GM18502 (cell line): ENCODE measurements at regions not wholly inside any gene's neighbourhood (a gene's known extent, or its start where the extent isn't known, plus 50 kb on each side); places are given as distances from the start of the nearest gene placed in this dataset.
"Not testable (repeated sequence)": the region's sequence is repeated elsewhere in the genome, so short reads cannot be mapped to it uniquely, and the experiment has no call there.

ENCODE experiments used
- ATAC-seq: cut with Tn5 transposase; IDR thresholded peaks from one replicate; pipeline ENCODE4 v1.9.1; 2021; ENCODE audit warnings: mild to moderate bottlenecking; ENCODE audit not compliant: unreplicated experiment, poor library complexity

DNA sequence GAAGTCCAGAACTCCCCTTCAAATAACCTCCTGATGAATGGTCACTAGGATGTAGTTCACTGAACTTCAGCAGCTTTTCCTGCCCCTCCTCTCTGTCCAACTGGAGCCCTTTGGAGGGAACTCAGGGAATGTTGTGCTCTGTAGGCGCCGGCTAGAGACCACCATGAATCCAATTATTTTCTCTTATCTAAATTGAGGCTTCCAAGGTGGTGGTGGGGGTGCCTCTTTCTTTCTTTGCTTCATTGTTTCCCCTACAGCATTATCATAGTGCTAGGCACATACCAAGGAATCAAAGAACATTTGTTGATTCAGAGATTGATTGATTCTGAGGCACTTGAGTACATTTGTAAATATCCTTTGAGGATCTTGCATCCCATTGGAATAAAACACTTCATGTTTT, 426.6 kb upstream of the PLXNA2 start:
- ATAC-seq = no peak

DNA sequence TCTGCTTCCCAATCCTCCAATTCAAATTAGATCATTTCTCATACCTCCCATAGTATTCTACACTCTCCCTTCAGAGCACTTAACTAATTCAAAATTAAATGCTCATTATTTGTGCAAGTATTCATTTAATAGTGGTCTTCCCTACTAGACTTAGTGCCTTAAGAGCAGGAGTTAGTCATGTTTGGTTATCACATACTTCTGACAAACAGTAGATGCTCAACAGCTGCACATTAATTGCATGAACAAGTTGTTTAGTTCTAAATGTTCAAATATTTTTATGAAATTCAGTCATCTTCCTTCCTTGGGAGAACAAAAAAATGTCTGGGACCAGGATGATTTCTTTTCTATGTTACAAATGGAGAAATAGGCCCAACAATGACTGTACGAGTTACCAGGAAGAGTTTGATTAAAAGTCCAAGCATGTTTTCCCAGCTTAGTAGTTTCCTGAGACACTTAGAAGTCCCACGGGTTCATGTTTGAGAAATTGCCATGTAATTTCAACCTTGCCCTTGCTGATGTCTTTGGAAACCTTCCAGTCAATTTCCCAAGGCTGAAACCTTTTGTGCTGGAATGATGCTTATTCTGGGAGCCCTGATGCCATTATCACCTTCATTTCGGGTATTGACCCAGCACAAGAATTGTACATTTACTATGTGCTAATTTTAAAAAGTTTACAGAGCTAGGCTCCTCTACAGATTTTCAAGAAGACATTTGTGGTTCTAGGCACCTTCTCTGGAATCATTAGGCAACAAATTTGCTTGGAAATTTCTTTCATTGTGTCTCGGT, 437.9 kb upstream of the PLXNA2 start:
- ATAC-seq = no peak

DNA sequence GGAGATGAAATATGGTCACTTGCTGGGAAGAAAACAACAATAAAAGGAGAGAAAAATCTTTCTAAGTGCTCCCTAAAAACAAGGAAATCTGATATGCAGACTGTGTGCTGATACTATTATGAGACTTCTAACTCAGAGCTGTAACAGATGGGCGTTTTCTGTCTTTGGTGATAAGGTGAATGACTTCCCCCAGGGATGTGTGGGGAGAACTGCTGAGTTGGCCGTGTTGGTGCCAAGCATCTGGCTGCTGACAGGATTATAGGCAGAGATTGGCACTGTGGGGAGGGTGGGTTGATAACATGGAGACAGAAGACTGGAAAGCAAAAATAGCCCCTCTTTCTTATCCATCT, 438.5 kb upstream of the PLXNA2 start:
- ATAC-seq = no peak

DNA sequence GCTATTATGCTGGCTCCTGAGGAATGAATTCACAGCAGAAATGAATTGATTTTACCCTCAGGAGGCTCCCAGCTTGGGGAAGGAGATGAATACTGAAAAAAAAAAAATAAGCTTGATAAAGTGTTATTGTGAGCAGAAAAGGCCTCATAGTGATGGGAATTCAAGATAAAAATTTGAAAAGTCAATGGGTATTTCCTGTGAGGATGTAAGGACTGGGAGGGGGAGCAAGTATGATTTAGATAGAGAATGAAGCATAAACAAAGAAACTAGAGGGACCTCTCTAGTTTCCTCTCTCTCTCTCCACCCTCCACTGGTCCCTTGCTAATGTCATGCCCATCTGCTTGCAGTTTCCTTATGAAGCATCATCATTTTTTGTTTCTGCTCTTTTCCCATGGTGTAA, 439.0 kb upstream of the PLXNA2 start:
- no peak for ATAC-seq

DNA sequence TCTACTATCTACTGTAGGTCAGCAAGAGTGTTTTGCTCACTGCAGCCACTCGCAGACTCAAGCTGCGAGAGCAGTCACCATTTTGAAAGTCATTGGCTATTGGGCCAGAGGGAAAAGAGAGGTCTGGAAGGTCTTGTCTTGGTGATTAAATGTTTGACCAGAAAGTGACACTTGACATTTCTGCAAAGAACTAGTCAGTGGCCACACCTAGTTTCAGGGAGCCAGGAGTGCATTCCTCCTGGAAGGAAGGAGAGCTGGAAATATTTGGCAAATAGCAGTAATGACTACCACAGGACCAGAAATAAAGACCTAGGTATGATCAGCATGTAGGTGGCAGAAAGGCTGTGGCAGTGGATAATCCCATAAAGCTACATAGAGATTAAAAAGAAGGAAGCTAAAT, 440.0 kb upstream of the PLXNA2 start:
- no peak for ATAC-seq

DNA sequence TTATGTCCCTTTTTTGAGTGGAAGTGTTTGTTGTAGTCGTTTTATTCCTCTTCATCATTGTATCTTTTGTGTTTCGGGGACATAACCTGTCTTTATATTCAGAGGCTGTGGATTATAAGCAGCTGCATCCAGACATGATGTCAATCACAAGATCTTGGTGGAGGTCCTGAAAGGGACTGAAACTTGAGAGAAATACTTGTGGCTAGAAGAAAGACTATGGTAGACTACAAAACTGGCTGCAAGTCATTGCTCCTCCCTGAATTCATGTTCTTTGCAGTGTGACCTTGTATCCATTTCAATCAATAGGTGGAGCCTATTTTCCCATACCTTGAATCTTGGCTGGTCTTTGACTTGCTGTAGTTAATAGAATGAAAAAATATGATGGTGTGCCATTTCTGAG, 442.4 kb upstream of the PLXNA2 start:
- ATAC-seq = no peak

DNA sequence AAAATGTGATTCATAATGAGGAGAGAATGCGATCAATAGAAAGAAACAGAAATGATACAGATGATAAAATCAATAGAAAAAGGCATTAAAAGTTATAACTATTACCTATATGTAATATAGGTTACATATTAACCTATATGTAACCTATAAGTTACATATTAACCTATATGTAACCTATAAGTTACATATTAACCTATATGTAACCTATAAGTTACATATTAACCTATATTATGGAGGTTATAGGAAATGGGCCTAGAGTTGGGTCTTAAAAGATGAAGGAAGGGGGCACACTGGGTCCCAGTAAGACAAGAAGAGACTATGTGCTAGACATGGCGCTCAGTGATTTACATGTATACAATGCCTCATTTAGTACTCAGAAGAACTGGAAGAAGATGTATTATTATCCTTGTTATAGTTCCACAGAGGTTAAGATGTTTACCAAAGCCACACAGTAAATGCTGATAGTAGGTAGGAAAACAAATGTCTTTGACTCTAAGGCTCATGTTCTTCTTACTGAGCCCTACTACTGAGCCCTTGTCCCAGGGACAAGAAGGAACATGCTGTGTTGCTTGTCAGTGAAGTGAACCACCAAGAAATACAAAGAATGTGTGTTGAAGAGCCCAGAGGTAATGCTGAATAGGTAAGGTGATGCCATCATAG, 444.6 kb upstream of the PLXNA2 start:
- no peak for ATAC-seq

DNA sequence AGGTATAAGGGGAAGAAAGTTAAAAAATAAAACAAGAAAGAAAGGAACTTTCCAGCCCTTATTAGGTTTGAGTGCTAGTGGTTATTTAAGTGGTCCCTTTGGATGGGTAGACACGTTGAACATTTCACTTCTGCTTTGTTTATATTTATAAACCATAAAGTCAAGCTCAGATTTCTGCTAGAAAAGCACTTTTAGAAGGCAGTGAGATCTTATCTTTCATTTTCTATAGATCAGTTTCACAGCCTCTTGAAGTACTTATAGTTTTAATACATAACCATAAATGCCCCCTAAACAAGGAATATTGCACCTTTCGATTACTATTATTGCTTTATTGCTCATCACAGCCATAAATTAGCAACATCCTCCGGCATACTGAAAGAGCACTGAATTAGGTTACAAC, 446.8 kb upstream of the PLXNA2 start:
- ATAC-seq = no peak

DNA sequence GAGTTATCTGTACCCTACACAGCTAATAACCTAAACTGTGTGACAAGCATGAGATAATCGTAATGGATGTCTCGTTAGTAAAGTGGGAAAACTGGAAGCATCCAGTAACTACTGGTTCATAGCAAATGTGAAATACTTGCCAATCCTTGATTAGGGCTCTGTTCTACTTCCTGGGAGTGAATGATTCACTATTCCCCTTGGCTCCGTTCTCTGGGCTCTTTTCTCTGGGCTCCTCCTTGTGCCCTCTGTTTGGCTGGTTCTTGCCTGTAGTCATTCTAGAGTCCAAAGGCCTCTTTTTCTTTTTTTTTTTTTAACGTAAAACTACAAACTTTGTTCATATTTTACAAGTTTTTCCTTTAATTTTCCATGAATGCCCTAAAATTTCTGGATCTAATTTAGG, 465.8 kb upstream of the PLXNA2 start:
- no peak for ATAC-seq

DNA sequence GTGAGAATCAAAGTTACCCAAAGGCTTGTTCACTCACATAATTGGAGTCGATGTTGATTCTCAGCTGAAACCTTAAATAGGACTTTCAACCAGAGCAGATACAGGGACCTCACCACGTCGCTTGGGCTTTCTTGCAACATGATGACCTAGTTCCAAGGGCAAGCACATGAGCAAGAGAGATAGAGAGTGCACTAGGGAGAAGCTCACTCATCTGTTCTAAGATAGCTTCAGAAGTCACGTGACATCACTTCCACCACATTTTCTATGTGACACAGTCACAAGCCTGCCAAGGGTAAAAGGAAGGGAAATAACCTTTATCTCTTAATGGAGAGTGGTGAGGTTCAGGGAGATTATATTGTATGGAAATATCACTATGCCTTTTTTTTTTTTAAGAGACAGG, 470.1 kb upstream of the PLXNA2 start:
- no peak for ATAC-seq

DNA sequence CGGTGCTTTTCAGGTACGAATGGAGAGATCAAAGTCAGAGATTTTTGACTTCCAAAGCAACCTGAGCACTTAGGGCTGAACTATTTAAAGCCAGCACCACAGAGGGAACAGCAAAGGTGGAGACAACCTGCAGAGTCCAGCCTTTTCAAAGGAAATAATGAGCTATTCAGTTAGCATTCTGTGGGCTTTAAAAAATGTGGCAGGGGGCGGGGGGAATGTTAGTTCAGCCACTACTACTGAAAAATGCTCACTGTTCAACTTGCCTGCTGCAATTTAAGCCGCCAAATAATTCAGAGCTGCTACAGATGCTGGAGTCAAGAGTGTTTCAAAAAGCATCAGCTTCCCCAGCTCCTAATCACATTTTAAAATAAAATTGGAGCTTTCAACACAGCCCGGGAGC, 473.3 kb upstream of the PLXNA2 start:
- ATAC-seq = no peak

DNA sequence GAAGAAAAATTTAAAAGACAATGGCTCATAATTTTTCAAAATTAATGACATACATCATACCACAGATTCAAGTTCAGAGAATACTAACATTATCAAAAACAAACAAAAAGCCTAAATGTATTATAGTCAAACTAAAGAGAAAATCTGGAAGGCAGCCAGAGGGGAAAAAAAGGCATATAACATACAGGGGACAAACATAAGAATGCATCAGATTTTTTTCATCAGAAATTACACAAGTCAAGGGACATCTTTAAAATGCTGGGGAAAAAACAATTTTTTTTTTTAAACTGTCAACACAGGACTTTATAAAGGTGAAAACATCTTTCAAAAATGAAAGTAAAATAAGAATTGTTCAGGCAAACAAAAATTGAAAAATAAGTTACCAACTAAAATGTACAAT, 478.4 kb upstream of the PLXNA2 start:
- ATAC-seq = no peak

DNA sequence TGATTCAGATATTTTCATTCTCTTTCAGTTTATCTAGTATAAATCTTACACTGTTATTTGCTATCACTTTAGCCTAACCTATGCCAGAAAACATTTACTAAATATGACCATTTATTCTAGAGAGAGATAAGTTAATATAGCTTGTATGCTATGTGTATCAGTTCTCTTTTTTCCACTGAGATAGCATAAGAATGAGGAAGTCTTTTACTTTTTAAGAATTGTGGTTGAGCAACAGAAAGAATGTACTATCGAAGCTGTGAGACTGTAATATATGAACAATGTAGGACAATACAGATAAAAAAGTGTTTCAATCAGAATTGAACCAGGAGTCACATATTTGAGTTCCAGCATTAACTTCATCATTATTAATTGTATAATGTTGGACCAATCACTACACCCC, 479.9 kb upstream of the PLXNA2 start:
- no peak for ATAC-seq

DNA sequence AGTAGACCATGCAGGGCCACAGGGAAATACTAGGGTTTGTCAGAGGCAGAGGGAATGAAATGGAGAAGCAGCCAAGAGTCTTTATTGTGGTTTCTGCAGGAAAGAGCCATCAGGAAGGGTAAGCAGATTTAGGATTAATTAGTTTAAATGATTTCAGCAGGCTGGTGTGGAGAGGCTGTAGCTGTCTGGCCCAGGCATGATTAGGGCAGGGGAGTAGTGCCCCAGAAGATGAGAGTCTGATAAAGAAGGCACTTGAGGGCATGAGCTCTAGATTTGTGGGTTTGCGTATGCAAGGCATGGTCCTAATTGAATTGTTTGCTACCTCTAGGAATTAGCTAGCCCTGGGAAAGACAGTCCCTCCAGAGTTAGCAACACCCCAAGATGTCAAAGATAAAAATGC, 484.6 kb upstream of the PLXNA2 start:
- ATAC-seq = no peak

DNA sequence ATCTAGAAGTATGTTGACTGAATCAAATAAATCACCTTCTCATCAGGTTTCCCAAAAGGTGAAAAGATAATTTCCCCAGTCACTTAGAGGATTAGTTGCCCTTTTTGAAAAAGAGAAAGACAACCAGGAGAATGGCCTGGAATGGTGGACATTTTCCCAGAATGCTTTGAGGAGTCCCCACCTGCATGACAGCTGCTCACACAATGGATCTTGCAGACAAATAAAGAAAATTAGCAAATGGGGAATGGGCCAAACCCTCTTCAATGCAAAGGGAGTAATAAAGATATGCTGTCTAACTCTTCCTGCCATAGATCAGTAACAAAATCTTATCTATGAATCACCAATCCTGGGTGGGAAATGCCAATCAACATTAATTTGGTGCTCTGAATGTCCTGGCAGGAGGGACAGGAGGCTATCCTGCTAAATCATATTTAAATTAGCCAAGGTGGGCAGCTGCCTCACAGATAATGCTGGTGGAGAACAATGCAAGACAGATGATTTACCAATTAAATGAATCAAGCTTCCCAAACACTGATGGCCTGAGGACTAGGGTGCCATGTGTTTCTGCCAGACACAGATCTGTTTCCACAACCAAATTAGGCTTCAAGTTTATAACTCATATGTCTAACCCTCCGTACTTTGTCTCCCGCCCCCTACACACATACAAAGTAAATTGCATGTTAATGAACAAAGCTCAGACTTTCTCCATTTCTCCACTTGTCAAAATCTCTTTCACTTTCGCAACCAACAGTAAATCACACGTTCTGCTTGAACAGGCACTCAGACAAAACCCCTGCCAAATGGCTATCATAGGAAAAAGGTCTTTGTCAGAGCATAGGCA, 488.0 kb upstream of the PLXNA2 start:
- peak; percentile 96 for ATAC-seq

DNA sequence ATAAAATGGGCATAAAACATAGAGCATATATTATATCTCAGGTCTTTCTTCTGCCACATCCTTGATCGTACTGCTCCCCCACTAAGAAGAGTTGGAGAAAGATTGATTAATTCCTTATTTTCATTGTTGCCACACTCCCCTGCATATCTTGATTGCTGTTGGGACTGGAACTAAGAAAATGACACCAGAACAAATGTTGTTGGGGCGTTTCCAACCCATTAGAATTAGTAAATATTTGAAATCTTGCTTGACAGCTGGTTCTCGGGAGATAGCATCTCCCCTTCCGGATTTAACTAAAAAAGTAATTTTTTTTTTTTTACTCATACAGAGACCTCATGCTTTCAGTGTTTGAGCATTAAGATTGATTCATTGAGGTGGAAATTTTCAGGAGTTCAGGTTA, 493.0 kb upstream of the PLXNA2 start:
- no peak for ATAC-seq

DNA sequence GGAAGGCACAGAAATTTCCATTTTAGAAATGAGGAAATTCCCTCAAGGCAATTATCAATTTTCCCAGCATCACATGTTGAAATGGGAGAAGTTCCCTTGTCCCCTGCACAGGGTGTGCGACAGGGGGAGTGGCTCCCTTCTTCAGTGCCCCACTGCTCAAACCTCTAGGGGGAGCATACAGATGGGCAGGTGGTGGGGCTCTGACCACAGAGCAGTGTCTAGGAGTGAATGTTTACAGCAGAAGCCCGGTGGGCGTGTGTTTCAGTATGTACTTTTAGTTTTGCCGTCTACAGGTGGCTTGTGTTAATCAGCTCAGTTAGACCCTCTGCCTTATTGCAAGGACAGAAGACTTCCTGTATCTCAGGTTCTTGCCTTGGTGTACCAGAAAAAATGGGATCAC, 493.7 kb upstream of the PLXNA2 start:
- ATAC-seq = no peak

DNA sequence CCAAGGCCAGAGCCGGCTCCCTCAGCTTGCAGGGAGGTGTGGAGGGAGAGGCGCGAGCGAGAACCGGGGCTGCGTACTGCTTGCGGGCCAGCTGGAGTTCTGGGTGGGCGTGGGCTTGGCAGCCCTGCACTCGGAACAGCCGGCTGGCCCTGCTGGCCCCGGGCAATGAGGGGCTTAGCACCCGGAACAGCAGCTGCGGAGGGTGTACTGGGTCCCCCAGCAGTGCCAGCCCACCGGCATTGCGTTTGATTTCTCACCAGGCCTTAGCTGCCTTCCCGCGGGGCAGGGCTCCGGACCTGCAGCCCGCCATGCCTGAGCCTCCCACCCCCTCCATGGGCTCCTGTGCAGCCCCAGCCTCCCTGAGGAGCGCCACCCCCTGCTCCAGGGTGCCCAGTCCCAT, 495.5 kb upstream of the PLXNA2 start:
- not testable (repeated sequence) for ATAC-seq

DNA sequence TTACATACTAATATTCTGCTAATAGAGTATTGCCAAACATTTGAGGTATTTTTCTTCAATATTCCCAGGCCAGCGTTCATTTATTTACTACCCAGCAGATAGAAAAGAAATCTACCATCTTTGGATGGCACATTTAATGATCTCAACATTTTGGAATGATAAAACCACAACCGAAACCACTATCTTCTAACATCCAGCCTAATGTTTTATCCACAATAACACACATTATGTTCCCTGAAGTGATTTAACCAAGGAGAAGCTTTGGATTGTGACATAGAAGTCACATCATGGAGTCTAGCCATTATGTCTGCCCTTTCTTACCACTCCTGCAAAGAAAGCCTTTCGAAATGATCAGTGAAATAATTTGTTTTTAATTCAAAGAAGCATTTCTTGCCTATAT, 497.1 kb upstream of the PLXNA2 start:
- ATAC-seq = no peak

DNA sequence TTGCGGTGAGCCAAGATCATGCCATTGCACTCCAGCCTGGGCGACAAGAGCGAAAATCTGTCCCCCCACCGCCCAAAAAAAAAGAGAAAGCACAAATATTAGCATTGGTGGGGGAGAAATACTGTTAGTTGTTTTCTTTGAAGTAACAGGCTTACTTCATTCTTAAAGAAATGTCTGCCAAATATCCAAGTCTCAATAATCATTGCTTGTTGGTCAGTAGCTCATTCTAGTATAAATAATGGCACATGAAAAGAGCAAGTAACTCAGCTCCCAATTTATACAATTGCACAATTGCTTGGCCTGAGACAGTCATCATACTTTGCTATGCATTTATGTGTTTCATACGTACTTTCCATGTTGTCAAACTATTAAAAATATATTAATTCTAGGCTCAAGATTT, 499.2 kb upstream of the PLXNA2 start:
- no peak for ATAC-seq

DNA sequence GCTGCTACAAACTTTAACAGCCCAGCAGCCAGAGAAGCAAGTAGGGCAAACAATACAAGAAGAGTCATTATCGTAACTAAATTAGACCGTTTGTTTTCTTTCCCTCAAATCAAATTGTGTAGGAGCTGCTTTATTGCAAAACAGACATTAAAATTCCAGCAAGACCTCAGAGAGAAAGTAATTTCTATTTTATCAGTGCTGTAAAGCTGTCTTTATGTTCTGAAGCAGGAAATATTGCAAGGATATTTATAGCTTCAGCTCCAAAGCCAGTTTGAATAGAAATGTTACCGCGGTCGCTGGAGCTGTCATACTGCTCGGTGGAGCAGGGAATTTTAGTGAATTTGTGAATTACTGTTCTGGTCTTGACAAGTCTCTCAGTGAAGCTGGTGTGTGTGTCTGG, 503.8 kb upstream of the PLXNA2 start:
- no peak for ATAC-seq
